Pancreas (tissue), 10 donors: ENCODE measurements at regions not wholly inside any gene's neighbourhood (a gene's known extent, or its start where the extent isn't known, plus 50 kb on each side); places are given as distances from the start of the nearest gene placed in this dataset.

Experiments
- ATAC-seq, 4 donors: fragments of 200-7000 bp; cut with Tn5 transposase; one replicate each; pipeline versions ENCODE4 v1.8.0 to v1.9.1; 2020; ENCODE audit warnings: mild to moderate bottlenecking in 4 of 4, moderate library complexity in 4 of 4
- DNase-seq, 6 donors: peaks; one replicate each; pipeline ENCODE4 v3.0.0-alpha.2; 2020
- FAIRE-seq: peaks from 2 replicates; lab custom pipeline; 2012; peaks lifted over from hg19 to GRCh38; lab: Jason Lieb, UNC
- H3K27ac ChIP-seq, 4 donors: fragments of 200-600 bp; sonication (generic); 1 replicate in 3 of 4; 2 replicates in 1 of 4; pipeline versions ENCODE4 v1.5.0 to v1.8.0; 2020
- H3K27me3 ChIP-seq, 4 donors: fragments of 200-600 bp; one replicate each; pipeline ENCODE4 v1.8.0; 2021
- H3K36me3 ChIP-seq, 3 donors: fragments of 200-600 bp; sonication (generic) in 1 of 3; one replicate each; pipeline versions ENCODE4 v1.5.0 to v1.8.0; 2020 to 2021
- H3K4me1 ChIP-seq, 3 donors: fragments of 200-600 bp; one replicate each; pipeline ENCODE4 v1.8.0; 2021
- H3K4me3 ChIP-seq, 4 donors: fragments of 200-600 bp; sonication (generic) in 2 of 4; one replicate each; pipeline versions ENCODE4 v1.5.0 to v1.8.0; 2020 to 2021
- H3K9me3 ChIP-seq, 4 donors: fragments of 200-600 bp; one replicate each; pipeline ENCODE4 v1.8.0; 2021
- CTCF ChIP-seq, 4 donors: fragments of 200-600 bp; sonication (generic) in 3 of 4; IDR thresholded peaks; one replicate each; pipeline versions ENCODE4 v1.5.0 to v1.8.0; 2021; ENCODE audit warnings: antibody characterized with exemption in 4 of 4
- WGBS, 2 donors: extraction: QIAGEN DNeasy Blood & Tissue Kit; methylation state at CpG; one replicate each; pipeline ENCODE4 v1.1.7; 2013; 5-methylcytosine and 5-hydroxymethylcytosine counted together
- intact Hi-C, 3 donors: fragments of 100-400 bp; cut with DNase I; formaldehyde crosslinking; loops; one replicate each; pipeline versions ENCODE4 v1.11.1 to v1.14.2; 2022
- donor health status: healthy with polysubstance abuse.
- donor health status: DM: no; HTN: no; CAD: no; lungs with moderate emphysema.
- donor health status: DM: no; HTN: no; CAD: no.
- donor health status: control.
- donor health status: control.
- donor health status: Bipolar disorder and iron deficiency.
- donor health status: DM: yes; HTN: yes; CAD: no.
- donor health status: DM: no; HTN: no; CAD: no.
- donor health status: DM: no; HTN: no; CAD: no.
- donor health status: DM: yes; HTN: yes; CAD: no.

DNA sequence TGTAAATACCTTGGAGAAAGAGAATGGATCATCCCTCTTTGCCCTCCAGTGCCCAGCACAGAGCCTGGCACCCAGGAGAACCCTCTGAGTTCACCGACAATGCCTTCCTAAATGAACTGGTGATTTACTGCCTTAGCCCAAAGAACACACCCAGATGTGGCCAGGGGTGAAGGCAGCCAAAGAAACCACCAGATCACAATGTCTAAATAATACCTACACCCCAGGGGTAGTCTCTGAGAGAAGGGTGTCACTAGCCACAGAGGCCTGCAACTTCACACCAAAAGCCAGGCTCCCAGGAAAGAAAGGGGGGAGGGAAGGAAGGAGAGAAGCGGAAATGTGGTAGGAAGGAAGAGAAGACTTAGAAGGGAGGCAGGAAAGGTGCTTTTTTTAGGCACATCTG lies 65.7 kb downstream of the RPL27A start:
- Histone ChIP-seq H3K4me1 (no peaks in the 10 kb centered on the region), H3K27ac (no peak overlapping the region), H3K4me3 (no peak overlapping the region), H3K27me3 (no peaks in the 10 kb centered on the region), H3K9me3 (no peaks in the 10 kb centered on the region), H3K36me3 (no peaks in the 10 kb centered on the region)
- intact Hi-C loops: no loop called here
- peak in 1 of 6 donors; percentile 2 for DNase-seq
- FAIRE-seq: no peak
- no peak for TF ChIP-seq CTCF (IDR thresholded peaks at IDR 0.05)
- 93 to 95% methylated on average over 2 of the region's 2 CpGs for WGBS, 2 donors
- ATAC-seq: no peak

- WGBS, 2 donors: 67 to 78% methylated on average over 2 of the region's 2 CpGs
- no peaks in the 10 kb centered on the region for H3K9me3 ChIP-seq
- ATAC-seq: peak in 1 of 4 donors; percentile 21
- no peaks in the 10 kb centered on the region for H3K27me3 ChIP-seq
- H3K36me3 ChIP-seq: no peaks in the 10 kb centered on the region
- no peak for FAIRE-seq
- H3K4me3 ChIP-seq: no peak overlapping the region
- H3K27ac ChIP-seq: no peak overlapping the region
- H3K4me1 ChIP-seq: no peaks in the 10 kb centered on the region
- peak in 1 of 6 donors; percentile 8 for DNase-seq
- TF ChIP-seq CTCF (IDR thresholded peaks at IDR 0.05): no peak
- intact Hi-C loops: no loop called here
Observed at GRCh38 chr11:8749202-8749601, 66.6 kb downstream of the RPL27A start.

- WGBS, 2 donors: 87 to 97% methylated on average over 1 of the region's 1 CpG
- H3K4me3 ChIP-seq: no peak overlapping the region
- H3K4me1 ChIP-seq: peaks cover 18 to 27% (median 19%) of the 10 kb centered on the region in 3 donors
- H3K9me3 ChIP-seq: no peaks in the 10 kb centered on the region
- FAIRE-seq (no peak), ATAC-seq (no peak), DNase-seq (no peak)
- no peaks in the 10 kb centered on the region for H3K27me3 ChIP-seq
- H3K36me3 ChIP-seq: no peaks in the 10 kb centered on the region
- intact Hi-C loops: no loop called here
- H3K27ac ChIP-seq: no peak overlapping the region
- no peak for TF ChIP-seq CTCF (IDR thresholded peaks at IDR 0.05)
Observed at GRCh38 chr11:8754241-8754640, 71.6 kb downstream of the RPL27A start.

DNA sequence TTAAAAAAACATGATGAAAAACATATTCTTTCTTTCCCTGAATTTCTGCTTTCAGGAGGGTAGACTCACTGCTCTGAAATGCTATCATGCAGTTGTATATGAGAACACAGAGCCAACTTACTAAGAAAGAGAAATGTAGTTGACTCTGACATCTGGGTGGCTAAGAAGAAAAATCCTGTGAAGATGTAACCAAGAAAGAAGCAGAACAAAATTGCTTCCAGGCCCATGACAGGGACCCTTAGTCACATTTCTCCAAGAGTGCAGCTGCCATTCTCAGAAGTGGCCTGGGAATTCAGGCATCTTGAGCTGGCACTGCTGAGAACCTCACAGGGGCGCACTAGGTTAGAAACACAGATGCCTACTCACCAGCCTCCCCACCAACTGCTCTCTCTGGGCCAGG lies 73.6 kb downstream of the RPL27A start:
- Histone ChIP-seq H3K4me3 (no peak overlapping the region), H3K36me3 (no peaks in the 10 kb centered on the region), H3K27ac (peak overlapping the region; percentile 4 to 60 (median 28)), H3K9me3 (no peaks in the 10 kb centered on the region), H3K27me3 (no peaks in the 10 kb centered on the region), H3K4me1 (peaks cover 19 to 43% (median 30%) of the 10 kb centered on the region in 3 donors)
- no peak for FAIRE-seq
- TF ChIP-seq CTCF (IDR thresholded peaks at IDR 0.05): no peak
- DNase-seq: peak in 2 of 6 donors; percentile 38 to 44
- peak; percentile 61 to 84 (median 76) for ATAC-seq
- intact Hi-C loops: no loop called here
- WGBS, 2 donors: 33 to 37% methylated on average over 1 of the region's 1 CpG

DNA sequence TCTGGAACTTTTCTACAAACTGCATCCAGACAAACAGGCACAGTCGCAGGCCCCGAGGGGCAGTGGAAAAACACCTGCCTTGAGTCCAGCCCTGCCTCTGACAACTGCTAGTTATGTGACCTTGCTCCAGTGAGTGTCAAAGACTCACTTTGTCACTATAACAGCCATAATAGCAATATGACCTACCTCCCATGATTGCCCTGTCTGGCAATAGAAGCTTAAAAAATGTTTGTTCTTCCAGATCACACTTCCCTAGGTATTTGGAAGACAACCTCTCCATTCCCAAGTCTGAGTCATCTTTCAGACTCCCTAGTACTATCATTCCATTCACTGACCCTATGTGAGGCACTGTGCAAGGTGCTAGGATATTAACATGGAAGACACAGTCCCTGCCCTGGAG lies 74.5 kb downstream of the RPL27A start:
- H3K27ac ChIP-seq: peak overlapping the region; percentile 4 to 60 (median 28)
- peak; percentile 47 to 63 (median 54) for ATAC-seq

More for the DNA sequence above, 74.5 kb downstream of the RPL27A start:
- no peak for TF ChIP-seq CTCF (IDR thresholded peaks at IDR 0.05)
- no peak overlapping the region for H3K4me3 ChIP-seq
- intact Hi-C loops: no loop called here
- no peaks in the 10 kb centered on the region for H3K27me3 ChIP-seq
- FAIRE-seq (no peak), DNase-seq (no peak)
- no peaks in the 10 kb centered on the region for H3K36me3 ChIP-seq
- no peaks in the 10 kb centered on the region for H3K9me3 ChIP-seq
- 14 to 23% methylated on average over 2 of the region's 2 CpGs for WGBS, 2 donors
- H3K4me1 ChIP-seq: peaks cover 19 to 45% (median 30%) of the 10 kb centered on the region in 3 donors
